HG03280 (cell line): ENCODE measurements at regions not wholly inside any gene's neighbourhood (a gene's known extent, or its start where the extent isn't known, plus 50 kb on each side); places are given as distances from the start of the nearest gene placed in this dataset.

Source experiments
- ATAC-seq: cut with Tn5 transposase; IDR thresholded peaks from one replicate; pipeline ENCODE4 v1.9.1; 2021; ENCODE audit warnings: mild to moderate bottlenecking, moderate library complexity; ENCODE audit not compliant: unreplicated experiment

DNA sequence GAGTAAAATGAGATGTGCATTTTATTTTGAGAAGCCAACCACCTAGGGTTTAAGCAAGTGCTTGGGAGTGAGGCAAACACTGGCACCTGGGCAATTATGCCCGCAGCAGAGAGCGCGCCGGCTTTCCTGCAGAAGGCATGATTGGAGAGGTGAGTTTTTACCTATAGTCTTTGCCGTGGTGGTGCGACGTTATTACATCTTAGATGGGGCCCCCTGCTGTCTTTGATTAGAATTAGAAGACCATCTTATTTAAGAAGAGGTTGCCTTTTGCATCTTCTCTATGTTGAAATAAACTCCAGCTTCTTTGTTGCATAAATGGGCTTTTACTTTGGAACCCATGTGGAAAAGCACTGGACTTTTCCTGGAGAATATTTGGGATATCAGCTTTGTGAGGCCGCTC, 409.5 kb downstream of the GLRX3 start:
- no peak for ATAC-seq

DNA sequence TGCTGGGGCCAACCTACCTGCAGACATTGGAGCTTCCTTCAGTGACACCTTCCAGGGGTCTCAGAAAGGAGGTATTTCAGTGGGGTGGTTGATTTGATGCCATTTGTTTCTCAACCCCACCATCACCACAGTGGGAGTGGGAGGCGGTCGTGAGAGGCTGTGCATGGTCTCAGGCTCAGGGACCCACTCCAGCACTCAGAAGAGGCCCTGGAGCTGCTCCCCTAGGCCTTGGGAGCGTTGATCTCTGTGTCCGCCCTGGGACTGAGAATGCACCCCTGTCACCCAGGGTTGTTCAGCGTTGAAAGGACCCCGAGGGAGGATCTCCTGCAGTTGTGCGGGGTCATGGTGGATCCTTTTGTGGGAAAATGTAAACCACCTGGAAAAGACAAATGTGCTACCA, 410.6 kb downstream of the GLRX3 start:
- no peak for ATAC-seq

DNA sequence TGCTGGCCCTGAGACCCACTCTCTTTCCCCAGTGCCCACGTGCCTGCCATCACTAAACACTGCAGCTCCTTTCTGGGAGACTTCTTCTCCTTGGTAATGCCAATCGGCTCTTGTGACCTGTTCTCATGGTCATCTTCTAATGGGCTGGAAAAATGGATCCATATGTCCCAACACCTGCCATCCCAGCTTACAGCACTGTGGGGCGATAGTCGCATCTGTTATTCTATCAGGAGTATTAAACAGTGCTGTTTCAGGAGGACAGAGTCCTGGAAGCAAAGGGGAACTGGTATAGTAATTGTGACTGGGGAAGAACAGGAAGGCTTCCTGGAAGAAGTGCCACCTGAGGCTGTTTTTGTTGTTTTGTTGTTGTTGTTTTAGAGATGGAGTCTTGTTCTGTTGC, 411.2 kb downstream of the GLRX3 start:
- no peak for ATAC-seq

DNA sequence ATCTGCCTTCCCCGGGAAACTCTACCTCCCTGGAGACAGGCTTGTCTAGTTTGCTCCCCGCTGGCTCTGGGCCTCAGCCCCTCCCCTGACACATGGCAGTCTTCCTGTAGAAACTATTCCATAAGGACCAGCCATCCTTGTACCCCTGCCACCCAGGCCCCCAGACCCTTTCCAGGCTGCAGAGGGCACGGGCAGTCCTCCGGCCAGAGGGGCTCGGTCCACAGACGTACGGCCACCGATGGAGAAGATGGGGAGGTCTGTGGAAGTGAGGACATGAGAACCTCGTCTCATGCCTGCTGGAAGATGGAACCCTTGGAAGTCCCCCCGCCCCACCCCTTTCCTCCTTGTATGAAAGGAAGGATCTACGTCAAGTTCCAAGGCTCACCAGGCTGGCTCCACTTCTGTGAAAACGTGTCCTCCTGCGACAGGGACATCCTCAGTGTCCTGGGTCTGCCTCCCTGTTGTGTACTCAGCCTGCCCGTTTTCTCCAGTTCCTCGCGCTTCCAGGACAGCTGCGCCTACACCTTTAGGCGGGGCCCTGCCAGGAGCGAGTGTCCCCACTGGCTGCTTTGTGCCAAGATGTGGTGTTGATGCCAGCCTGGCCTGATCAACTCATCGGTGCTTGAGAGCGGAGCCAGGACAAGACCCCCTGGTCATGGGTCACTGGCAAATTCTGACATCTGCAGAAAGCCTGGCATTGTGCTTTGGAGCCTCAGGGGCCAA, 414.9 kb downstream of the GLRX3 start:
- no peak for ATAC-seq

DNA sequence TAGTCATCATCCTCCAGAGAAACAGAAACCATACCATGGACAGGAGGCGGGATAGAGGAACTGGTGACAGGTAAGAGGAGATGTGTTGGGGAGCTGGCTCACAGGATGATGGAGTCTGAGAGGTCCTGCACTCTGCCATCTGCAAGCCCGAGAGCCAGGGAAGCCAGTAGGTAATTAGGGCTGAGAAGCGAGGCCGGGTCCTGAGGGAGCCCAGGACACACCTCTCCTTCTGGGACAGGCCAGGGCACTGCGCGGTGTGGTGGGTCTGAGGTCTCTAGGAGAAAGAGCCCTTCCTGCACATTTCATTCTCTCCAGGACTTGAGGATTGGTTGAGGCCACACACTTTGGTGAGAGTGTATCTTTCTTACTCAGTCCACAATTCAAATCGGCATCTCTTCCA, 415.5 kb downstream of the GLRX3 start:
- no peak for ATAC-seq

DNA sequence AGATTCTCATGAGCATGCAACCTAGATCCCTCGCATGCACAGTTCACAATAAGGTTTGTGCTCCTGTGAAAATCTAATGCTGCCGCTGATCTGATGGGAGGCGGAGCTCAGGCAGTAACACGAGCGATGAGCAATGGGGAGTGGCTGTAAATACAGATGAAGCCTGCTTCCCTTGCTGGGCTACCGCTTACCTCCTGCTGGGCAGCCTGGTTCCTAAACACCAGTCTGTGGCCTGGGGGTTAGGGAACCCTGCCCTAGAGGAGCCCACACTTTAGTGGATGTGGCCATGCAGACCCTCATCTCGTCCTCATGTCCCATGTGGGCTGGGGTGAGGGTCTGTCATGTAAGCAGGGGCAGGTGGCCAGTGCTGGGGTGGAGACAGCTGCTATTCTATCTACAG, 417.6 kb downstream of the GLRX3 start:
- no peak for ATAC-seq

DNA sequence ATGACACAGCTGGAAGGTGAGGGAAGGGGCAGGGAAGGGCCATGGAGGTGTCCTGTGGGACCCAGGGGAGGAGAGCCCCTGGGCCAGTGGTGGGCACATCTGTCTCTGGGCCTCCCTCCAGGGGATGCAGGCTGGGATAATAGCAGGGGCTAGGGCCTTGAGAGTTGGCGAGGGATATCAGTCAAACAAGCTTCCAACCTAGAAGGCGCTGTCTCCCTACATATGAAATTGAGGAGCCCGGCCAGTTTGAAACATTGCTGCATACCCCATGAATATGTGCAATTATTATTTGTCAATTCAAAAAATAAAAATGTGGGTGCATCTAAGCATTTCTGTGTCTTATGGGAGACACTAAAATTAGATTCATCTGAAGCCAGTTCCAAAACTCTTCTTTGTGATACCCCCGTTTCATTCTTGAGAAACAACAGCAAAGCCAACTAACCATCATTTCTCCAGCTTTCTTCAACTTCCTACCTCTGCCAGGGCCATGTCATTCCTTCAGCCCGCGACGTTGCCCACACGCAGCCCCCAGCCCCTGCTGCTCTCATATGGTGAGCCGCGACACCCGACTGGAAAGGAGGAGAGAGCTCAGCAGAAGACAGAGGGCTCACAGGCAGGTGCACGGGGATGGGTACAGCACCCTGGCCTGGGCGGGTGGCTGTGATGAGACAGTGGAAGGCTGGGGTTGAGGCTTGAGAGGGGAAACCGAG, 418.7 kb downstream of the GLRX3 start:
- ATAC-seq: no peak

DNA sequence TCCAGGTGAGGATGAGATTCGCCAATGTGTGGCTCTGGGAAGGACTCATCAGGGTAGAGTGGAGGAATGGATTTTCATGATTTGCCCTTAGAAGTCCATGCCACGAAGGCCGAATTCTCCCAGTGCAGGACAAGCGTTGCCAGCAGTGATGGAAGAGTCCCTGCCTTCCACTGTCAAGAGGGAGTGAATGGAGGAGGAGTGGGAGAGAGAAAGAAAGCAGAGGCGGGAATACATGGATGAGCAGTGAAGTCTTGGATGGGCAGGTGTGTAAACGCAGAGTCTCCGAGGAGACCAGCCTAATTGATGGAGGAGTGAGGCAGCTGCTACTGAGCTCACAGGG, 419.2 kb downstream of the GLRX3 start:
- no peak for ATAC-seq

DNA sequence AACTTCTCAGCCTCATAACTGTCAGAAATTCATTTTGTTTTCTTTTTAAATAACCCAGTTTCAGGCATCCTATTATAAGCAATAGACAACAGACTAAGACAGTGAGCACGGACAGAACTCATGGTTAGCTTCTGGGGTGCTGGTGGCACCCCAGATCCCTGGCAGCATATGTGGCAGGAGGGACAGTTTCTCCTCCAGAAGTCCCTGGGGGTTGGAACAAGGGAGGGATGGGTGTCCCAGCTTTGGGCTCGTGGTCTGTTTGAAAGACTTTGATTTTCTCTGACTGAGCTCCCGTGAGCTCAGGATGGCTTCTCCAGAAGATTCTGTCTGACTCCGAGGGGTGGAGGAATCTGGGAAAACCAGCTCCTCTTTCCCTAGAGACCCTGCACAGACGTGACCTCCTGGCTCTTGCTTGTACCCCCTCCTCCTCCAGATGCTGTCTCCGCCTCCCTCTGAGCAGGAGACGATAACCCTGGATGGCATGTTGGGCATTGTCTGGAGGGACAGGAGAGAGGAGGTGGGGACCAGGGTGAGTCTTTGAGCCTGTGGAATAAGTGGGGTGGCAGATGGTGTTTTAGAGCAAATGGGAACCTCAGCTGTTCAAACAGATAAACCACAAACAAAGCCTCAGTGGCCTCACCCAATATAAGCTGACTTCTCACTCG, 421.1 kb downstream of the GLRX3 start:
- no peak for ATAC-seq

DNA sequence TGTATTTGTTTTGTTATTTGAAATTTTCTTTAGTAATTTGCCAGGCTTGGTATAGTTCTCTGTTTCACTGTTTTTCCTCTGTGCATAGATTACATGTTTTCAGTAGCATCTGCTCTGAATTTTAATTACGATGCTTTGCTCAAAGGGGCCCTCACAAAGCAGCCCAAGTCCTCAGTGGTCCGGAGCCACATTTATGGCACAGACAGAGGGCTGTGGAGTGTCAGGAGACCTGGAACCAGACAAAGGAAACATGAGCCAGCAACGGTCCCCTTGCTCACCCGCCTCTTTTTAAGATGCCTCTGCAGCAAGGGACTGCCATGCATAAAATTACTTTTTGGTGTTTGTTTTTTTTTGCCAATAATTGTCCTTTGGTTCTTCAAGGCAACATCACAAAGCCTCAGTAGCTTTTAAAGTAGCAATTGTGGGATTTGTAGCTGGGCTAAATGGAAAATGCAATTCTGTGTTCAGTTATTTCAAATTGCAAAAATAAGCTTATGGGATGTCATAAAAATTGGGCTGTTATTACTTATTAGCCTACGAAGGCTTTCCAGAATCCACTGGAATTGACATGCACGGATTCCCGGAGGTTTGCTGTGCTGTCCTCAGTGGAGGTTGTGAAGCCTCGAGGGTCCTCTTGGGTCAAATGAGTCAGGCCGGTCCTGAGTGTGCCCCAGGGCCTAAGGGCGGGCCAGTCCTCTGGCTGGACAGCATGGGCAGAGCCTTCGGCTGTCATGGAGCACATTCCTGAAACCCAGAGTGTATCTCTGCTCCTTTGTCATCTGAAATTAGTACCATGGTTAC, 422.8 kb downstream of the GLRX3 start:
- ATAC-seq: no peak

DNA sequence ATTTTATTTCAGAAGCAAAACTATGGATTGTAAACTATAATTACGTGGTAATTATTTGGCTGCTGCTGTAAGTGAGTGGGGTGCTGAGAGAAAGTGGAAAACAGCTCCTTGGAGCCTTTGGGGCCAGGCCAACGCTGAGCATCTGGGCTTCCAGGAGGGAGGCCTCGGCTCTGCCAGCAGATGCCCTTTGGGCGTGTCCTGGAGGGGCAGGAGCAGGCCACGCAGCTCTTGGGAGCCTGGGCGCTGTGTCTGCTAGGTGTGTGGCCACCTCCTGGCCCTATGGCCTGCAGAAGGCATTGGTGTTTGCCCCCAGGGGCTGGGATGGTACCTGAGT, 423.3 kb downstream of the GLRX3 start:
- no peak for ATAC-seq

DNA sequence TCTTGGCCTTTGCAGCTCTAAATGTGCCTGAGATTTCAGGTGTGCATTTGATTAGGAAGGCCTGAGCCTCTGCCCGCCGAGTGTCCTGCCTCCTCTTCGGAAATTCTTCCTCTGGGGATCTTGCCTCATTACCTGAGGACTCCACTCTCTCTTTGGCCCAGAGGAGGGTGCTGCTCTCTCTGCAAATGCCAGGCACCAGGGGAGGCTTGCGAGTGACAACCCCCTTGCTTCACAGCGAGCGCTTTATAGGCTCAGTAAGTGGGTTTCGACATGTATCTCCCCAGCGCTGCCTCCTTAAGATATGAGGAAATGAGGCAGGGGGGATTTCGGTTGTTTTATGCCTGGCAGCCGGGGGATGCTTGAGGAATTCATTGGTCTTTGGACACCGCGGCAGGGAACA, 423.9 kb downstream of the GLRX3 start:
- ATAC-seq: no peak

DNA sequence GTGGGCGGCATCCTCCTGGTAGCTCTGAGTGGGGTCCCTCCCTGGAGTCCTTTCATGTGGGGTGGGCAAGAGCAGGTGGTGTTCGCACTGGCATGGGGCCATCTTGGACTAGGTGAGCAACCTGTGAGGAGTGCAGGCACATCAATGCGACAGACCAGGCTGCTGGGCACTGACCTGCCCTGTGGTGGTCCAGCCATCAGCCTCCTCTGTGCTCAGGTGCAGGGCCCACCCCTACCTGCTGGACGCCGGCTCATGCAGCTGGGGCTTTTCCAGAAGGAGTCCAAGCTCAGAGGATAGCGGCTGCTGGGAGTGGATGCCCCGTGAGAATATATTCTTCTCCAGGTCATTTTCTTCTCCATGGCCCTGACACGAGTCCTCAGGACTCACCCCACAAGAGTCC, 424.4 kb downstream of the GLRX3 start:
- no peak for ATAC-seq

DNA sequence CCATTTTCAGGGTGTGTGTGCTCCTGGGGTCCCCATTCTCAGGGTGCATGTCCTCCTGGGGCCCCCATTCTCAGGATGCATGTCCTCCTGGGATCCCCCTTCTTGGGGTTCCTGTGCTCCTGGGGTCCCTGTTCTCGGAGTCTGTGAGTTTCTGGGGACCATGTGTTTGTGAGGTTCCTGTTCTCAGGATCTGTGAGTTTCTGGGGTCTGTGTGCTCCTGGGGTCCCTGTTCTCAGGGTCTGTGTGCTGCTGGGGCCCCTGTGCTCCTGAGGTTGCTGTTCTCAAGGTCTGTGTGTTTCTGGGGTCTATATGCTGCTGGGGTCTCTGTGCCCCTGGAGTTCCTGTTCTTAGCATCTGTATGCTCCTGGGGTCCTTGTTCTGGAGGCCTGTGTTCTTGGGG, 425.5 kb downstream of the GLRX3 start:
- ATAC-seq: no peak

DNA sequence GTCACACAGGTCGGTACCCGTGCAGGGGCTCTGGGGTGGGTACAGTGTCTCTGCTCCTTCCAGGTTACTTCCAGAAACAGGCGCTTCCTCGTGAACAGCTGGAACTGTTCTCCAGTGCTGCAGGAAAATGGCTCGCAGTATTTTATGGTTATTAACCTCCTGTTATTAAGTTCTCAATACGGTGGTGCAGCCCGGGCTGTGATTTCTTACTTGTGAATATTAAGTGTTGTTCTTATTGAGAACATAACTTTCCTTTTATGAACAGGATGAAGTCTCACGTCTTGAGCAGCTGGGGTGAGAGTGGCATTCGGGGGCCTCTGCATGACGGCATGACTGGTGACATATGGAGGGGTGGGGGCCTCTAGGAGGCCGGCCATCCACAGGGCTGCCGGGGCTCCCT, 430.8 kb downstream of the GLRX3 start:
- ATAC-seq: no peak

DNA sequence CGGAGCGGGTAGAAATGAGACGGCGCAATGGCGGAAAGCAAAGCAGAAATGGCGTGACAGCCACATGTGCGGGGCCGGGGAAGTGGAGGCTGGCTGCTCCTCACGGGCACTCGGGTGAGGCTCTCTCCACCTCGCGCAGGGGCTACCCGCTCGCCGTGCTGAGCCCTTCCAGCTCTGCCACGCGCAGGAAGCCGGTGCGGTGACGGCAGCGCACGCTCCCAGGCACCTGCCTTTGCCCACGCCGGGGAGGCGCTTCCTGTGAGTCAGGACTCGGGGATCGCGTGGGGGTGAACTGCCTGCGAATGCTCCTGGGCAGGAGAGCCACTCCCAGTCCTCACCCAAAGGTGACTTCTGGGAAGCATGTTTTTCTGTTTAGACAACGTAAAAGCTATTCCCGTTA, 431.2 kb downstream of the GLRX3 start:
- no peak for ATAC-seq

DNA sequence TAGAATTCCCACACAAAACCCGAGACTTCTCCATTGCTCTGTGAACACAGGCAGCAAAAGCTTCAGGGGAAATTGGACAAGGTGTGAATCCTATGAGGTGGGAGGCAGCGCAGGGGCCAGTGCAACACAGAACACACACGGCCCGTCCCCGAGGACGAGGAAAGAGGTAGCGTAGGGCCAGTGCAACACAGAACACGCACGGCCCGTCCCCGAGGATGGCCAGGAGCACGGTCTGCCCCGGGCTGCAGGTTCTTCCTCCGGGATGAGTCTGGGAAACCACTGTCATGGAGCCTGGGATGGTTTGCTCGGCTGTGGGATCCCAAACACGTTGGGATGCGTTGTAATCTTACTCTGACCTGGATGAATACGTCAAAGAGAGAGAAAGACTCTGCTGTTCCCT, 432.1 kb downstream of the GLRX3 start:
- ATAC-seq: no peak

DNA sequence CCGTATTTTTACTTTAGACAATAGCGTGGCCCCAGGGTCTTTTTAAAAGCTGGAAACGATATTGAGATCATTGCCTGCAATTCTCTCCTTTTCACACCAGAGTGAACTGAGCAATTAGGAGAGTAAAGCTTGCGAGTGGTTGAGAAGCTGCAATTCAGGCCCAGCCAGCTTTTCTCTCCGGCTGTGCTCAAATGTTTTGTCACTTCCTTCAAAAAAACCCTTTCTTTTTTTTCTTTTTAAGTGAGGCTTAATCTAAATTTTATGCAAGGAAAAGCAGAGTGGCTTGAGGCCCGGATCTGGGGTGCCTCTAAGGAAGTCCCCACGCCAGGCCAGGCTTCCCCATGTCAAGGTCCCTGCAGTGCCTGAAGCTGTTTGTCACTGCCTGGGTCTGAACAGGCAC, 433.9 kb downstream of the GLRX3 start:
- ATAC-seq: no peak

DNA sequence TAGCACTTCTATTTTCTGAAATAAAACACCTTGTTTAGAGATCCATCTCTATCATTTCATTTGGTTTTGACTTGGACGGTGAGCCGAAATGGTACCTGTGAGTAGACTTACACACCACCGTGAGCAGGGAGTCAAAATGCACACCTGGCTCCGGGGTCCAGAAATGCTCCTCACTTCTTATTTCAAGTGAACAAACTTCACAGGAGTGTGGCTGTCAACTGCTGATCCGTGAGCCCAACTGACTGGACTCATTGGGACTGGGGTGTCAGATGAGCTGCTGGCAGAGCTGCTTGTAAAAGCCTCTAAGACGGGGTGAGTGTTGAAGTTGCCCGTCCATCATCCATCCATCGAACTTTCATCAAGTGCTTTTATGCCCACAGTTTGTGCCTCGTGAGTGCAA, 435.5 kb downstream of the GLRX3 start:
- no peak for ATAC-seq

DNA sequence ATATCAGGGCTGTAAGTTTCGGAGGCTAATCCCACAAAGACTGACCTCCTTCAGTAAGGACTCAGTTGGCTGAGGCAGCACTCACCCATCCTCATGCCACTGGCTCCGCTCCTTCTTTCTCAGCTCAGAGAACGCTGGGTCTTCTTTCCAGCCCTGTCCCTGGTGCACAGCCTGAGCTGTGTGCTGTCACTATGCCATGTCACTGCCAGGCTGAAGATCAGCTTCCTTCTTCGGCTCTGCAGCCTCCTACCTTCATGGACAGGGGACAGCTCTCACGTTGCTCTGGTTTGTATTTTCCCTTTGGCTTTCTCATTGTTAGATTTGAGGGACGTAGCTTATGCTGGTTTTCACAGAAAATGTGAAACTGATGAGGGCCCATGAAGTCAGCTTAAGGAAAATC, 437.3 kb downstream of the GLRX3 start:
- no peak for ATAC-seq

DNA sequence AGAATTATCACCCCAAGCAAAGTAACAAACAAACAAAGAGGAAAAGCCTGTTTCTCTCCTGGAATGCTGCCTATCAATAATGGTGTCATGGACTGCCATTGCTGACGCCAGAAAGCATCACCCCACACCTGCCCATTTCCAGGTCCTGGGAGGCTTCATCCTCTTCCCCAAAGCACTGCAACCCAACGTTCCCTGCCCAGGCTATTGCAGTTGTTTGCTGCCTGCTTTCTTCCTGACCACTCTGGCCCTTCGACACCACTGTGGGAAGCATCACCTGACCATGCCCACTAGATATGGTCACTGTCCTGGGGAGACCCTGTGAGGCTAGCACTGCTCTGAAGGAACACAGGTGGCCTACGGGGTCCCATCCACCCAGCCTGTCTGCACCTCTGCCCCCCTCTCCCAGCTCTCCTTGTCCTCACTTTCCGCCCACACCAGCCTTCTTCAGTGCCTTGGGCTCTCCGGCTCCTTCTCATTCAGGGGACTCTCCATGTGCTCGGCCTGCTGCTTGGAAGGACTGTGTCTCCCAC, 439.6 kb downstream of the GLRX3 start:
- ATAC-seq: no peak

DNA sequence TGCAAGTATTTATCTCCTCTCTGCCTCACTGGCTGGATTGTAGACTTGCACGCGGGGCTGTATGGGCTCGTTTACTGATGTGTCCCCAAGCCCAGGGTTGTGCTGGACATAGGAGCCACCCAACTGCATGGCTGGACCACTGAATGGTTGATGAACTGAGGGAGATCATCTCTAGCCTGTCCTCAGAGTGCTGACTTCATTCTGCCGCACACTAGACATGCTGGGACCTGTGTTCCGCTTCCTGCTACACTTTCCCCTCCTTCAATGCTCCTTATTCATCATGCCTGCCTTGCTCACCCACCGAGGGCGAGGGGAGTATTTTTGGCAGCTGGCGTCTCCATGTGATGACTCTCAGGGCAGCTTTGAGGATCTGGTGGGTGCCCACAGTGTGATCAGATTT, 440.2 kb downstream of the GLRX3 start:
- no peak for ATAC-seq
